Endothelial cell of umbilical vein (primary cell): ENCODE measurements at regions not wholly inside any gene's neighbourhood (a gene's known extent, or its start where the extent isn't known, plus 50 kb on each side); places are given as distances from the start of the nearest gene placed in this dataset.

Experiments
- BruUV-seq: library from RNA; stranded (reverse); fragments of 400-500 nt; replicated peaks from 2 replicates; lab custom pipeline; 2021; lab: Mats Ljungman, UMichigan
- CTCF ChIA-PET: fragments of 300-600, 350-600 bp; sonication (Branson Sonifier 250); formaldehyde crosslinking; loops from one replicate; lab custom pipeline; 2021; ENCODE audit warnings: antibody characterized with exemption, inconsistent platforms; lab: Charles Lee
- POLR2A ChIA-PET: fragments of 300-600, 350-600 bp; sonication (Branson Sonifier 250); formaldehyde crosslinking; loops from one replicate; lab custom pipeline; 2021; ENCODE audit warnings: antibody characterized with exemption, inconsistent platforms; lab: Charles Lee
- DNase-seq: peaks from one replicate; pipeline ENCODE4 v3.0.0-alpha.2; 2011; ENCODE audit warnings: low read depth, low spot score
- FAIRE-seq: peaks from 2 replicates; lab custom pipeline; 2011; peaks lifted over from hg19 to GRCh38; lab: Jason Lieb, UNC
- H2AFZ ChIP-seq: 2 replicates; pipeline ENCODE4 v1.6.0; 2012; ENCODE audit warnings: low read depth, low read length, control low read depth, inconsistent platforms
- H3K27ac ChIP-seq: 2 replicates; pipeline ENCODE4 v1.5.1; 2011; ENCODE audit warnings: low read depth, mild to moderate bottlenecking, control low read depth, low read length, moderate library complexity; ENCODE audit not compliant: insufficient read depth
- H3K27me3 ChIP-seq, 2 experiments: 2 replicates each; pipeline versions ENCODE4 v1.6.0 to v1.6.1; 2011; ENCODE audit warnings: low read length in 2 of 2, mixed read lengths in 1 of 2; ENCODE audit not compliant: control insufficient read depth in 2 of 2, insufficient read depth in 2 of 2
- H3K36me3 ChIP-seq, 2 experiments: 2 replicates in 1 of 2; 3 replicates in 1 of 2; pipeline ENCODE4 v1.5.1; 2011; ENCODE audit warnings: low read length in 2 of 2, mild to moderate bottlenecking in 1 of 2, moderate library complexity in 1 of 2; ENCODE audit not compliant: control insufficient read depth in 2 of 2, insufficient read depth in 2 of 2; ENCODE audit errors: extremely low read depth in 1 of 2
- H3K4me1 ChIP-seq: 3 replicates; pipeline ENCODE4 v1.5.1; 2011; ENCODE audit warnings: mild to moderate bottlenecking, low read length; ENCODE audit not compliant: control insufficient read depth, insufficient read depth; ENCODE audit errors: extremely low read depth
- H3K4me2 ChIP-seq: 2 replicates; pipeline ENCODE4 v1.6.1; 2011; ENCODE audit warnings: low read length, control low read depth, mixed read lengths; ENCODE audit not compliant: insufficient read depth
- H3K4me3 ChIP-seq, 3 experiments: fragments of 200-600 bp in 1 of 3; sonication (generic), shearing (Covaris generic) in 1 of 3; replicated peaks in 1 of 3; 2 replicates each; pipeline ENCODE4 v1.5.1; 2011 to 2016; ENCODE audit warnings: control low read depth in 3 of 3, low read length in 3 of 3, mild to moderate bottlenecking in 2 of 3, inconsistent platforms in 1 of 3, low read depth in 1 of 3, moderate library complexity in 1 of 3; ENCODE audit not compliant: insufficient read depth in 1 of 3
- H3K79me2 ChIP-seq: 2 replicates; pipeline ENCODE4 v1.6.0; 2012; ENCODE audit warnings: low read length, inconsistent platforms; ENCODE audit not compliant: control insufficient read depth, insufficient read depth
- H3K9ac ChIP-seq: replicated peaks from 2 replicates; pipeline ENCODE3; 2011; ENCODE audit warnings: low read length, control low read depth; ENCODE audit not compliant: insufficient read depth; ENCODE audit errors: extremely low read depth
- H3K9me1 ChIP-seq: replicated peaks from 3 replicates; pipeline ENCODE4 v1.6.0; 2011; ENCODE audit warnings: mild to moderate bottlenecking, low read length; ENCODE audit not compliant: control insufficient read depth, insufficient read depth; ENCODE audit errors: extremely low read depth
- H3K9me3 ChIP-seq: replicated peaks from 2 replicates; pipeline ENCODE4 v1.5.1; 2012; ENCODE audit warnings: low read length, inconsistent platforms; ENCODE audit not compliant: control insufficient read depth, insufficient read depth
- H4K20me1 ChIP-seq: replicated peaks from 2 replicates; pipeline ENCODE3; 2011; ENCODE audit warnings: mild to moderate bottlenecking, low read length; ENCODE audit not compliant: control insufficient read depth, insufficient read depth; ENCODE audit errors: extremely low read depth
- CTCF ChIP-seq, 2 donors: IDR thresholded peaks; 1 replicate in 1 of 2; 2 replicates in 1 of 2; pipeline ENCODE4 v1.5.1; 2011; ENCODE audit warnings: low read length in 2 of 2, mild to moderate bottlenecking in 2 of 2, moderate library complexity in 2 of 2, control low read depth in 1 of 2, inconsistent platforms in 1 of 2, low read depth in 1 of 2; ENCODE audit not compliant: insufficient read depth in 1 of 2; ENCODE audit errors: extremely low read depth in 1 of 2
- EZH2 ChIP-seq: IDR thresholded peaks from 2 replicates; pipeline ENCODE4 v1.6.1; 2012; ENCODE audit warnings: borderline replicate concordance, low read depth, mild to moderate bottlenecking, moderate library complexity, low read length, inconsistent platforms; ENCODE audit not compliant: severe bottlenecking
- JUN ChIP-seq: IDR thresholded peaks from 2 replicates; pipeline ENCODE4 v1.6.1; 2011; ENCODE audit warnings: borderline replicate concordance, low read depth; ENCODE audit not compliant: insufficient read length, insufficient read depth
- MAX ChIP-seq: IDR thresholded peaks from 2 replicates; pipeline ENCODE4 v1.6.1; 2011; ENCODE audit not compliant: insufficient read depth, insufficient read length
- MYC ChIP-seq: IDR thresholded peaks from one replicate; pipeline ENCODE4 v1.6.1; 2011; ENCODE audit warnings: mild to moderate bottlenecking, low read depth, low read length
- POLR2A ChIP-seq: IDR thresholded peaks from 2 replicates; pipeline ENCODE4 v1.6.1; 2012; ENCODE audit warnings: low read depth, mild to moderate bottlenecking, control low read depth, low read length
- POLR2AphosphoS5 ChIP-seq: IDR thresholded peaks from 2 replicates; pipeline ENCODE4 v1.6.1; 2012; ENCODE audit warnings: low read depth, mild to moderate bottlenecking, control low read depth, low read length, moderate library complexity; ENCODE audit not compliant: insufficient read depth
- dilution Hi-C: fragments of 300-500 bp; cut with MboI; formaldehyde crosslinking; loops from one replicate; pipeline ENCODE4 v1.15.0; 2019; ENCODE audit warnings: low sequenced_read_pairs; ENCODE audit not compliant: extremely low pct_ligation_motif_present
- intact Hi-C: fragments of 100-400 bp; cut with micrococcal nuclease; formaldehyde crosslinking; loops from one replicate; pipeline ENCODE4 v1.10.0; 2022

DNA sequence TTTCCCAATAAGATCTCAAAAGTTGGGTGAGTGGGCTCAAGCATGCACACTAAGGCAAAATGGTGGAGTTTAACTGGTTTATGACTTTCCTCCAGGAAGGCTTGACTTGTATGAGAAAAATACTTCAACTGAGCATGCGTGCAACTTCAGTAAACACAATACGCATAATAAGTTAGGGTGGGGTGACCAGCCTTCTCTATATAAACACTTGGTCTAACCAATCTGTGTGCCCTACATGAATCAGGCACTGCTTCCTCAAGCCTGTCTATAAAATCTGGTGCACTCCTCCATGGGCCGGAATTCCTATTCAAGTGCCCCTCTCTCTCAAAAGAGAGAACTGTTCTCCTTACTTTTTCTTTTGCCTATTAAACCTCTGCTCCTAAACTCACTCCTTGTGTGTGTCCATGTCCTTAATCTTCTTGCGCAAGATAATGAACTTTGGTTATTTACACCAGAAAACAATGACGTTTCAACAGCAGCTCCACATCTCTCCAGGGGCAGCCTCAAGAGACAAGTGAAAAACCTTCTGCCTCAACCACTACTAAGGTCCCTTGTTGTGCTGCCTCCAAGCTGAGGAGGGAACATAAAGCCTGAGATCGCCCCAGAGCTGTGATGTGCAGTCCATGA is 352.6 kb downstream of the CAAP1 start:
- POLR2A ChIA-PET = no interaction called here
- Histone ChIP-seq H3K4me1 (no peaks in the 10 kb centered on the region), H3K27ac (no peak overlapping the region), H2AFZ (no peak overlapping the region), H3K4me3 (no peak overlapping the region), H4K20me1 (no peaks in the 10 kb centered on the region), H3K4me2 (no peak overlapping the region), H3K36me3 (no peaks in the 10 kb centered on the region), H3K79me2 (no peaks in the 10 kb centered on the region), H3K9me3 (peaks cover 2% of the 10 kb centered on the region), H3K9ac (no peak overlapping the region), H3K9me1 (no peaks in the 10 kb centered on the region), H3K27me3 (no peaks in the 10 kb centered on the region)
- no peak for DNase-seq
- TF ChIP-seq MYC (no peak), JUN (no peak), CTCF (IDR thresholded peaks at IDR 0.05; ENCODE audit: extremely low read depth in 1 of 2, insufficient read depth in 1 of 2, low read depth in 1 of 2, low read length in 2 of 2) (no peak), POLR2AphosphoS5 (no peak), POLR2A (no peak), MAX (no peak), EZH2 (no peak)
- FAIRE-seq = no peak
- intact Hi-C loops (no loop called here), dilution Hi-C loops (no loop called here)
- CTCF ChIA-PET = no interaction called here
- BruUV-seq = no TSS peak
